ENCODE measurements at regions not wholly inside any gene's neighbourhood (a gene's known extent, or its start where the extent isn't known, plus 50 kb on each side); places are given as distances from the start of the nearest gene placed in this dataset.

DNA sequence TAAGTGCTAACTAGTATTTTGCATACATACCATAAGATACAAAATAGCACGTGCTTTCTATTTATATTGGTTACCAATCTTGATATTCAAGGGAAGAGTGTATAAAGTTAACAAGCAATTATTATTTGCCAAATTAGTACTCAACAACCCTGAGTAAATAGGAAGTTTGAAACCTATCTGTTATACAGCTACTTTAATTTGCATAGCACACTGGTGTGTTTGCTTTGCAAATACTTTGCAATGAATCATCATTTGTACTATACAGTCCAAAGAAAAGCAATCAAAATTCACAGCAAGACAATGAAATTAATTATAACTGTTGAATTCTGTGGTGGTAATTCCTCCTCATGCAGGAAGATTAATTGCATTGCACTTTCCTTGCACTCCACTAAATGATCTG is 469.1 kb downstream of the PRKD1 start:
- in situ Hi-C loops (cut with HindIII; ENCODE audit: low pct_ligation_motif_present, low sequenced_read_pairs), result no loop called here
- TF ChIP-seq, protein P1, sequence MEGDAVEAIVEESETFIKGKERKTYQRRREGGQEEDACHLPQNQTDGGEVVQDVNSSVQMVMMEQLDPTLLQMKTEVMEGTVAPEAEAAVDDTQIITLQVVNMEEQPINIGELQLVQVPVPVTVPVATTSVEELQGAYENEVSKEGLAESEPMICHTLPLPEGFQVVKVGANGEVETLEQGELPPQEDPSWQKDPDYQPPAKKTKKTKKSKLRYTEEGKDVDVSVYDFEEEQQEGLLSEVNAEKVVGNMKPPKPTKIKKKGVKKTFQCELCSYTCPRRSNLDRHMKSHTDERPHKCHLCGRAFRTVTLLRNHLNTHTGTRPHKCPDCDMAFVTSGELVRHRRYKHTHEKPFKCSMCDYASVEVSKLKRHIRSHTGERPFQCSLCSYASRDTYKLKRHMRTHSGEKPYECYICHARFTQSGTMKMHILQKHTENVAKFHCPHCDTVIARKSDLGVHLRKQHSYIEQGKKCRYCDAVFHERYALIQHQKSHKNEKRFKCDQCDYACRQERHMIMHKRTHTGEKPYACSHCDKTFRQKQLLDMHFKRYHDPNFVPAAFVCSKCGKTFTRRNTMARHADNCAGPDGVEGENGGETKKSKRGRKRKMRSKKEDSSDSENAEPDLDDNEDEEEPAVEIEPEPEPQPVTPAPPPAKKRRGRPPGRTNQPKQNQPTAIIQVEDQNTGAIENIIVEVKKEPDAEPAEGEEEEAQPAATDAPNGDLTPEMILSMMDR (IDR thresholded peaks at IDR 0.05; ENCODE audit: low read depth, low read length, missing control alignments), result no peak
- no peak for DNase-seq
- H3K4me3 ChIP-seq (ENCODE audit: low read depth, low read length), result no peak overlapping the region
- no peaks in the 10 kb centered on the region for H3K36me3 ChIP-seq (replicated peaks)
- H3K27me3 ChIP-seq (replicated peaks), result no peaks in the 10 kb centered on the region
- no peak overlapping the region for H3K27ac ChIP-seq

DNA sequence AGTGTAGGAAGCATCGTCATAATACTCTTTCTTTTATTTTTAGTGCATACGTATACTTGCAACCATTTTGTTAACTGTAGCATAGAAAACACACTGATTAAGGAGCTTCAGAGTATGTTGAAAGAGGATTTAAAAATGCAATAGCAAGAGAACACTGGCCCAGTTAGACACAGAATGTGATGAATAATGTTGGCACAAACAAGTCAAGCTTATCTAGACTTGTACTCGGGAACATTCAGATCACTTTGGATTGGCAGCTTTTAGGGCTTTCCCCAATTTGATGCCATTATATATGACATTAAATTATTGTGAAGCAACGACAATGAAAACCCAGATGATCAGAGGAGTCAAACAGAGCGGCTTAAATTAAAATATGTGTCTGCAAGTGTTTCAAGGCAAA is 468.1 kb downstream of the PRKD1 start:
- in situ Hi-C loops (cut with HindIII; ENCODE audit: low pct_ligation_motif_present, low sequenced_read_pairs), result no loop called here
- TF ChIP-seq, protein P1 (IDR thresholded peaks at IDR 0.05; ENCODE audit: low read depth, low read length, missing control alignments), result no peak
- H3K27me3 ChIP-seq (replicated peaks), result no peaks in the 10 kb centered on the region
- no peak overlapping the region for H3K27ac ChIP-seq
- H3K36me3 ChIP-seq (replicated peaks), result no peaks in the 10 kb centered on the region
- H3K4me3 ChIP-seq (ENCODE audit: low read depth, low read length), result no peak overlapping the region
- DNase-seq, result no peak

DNA sequence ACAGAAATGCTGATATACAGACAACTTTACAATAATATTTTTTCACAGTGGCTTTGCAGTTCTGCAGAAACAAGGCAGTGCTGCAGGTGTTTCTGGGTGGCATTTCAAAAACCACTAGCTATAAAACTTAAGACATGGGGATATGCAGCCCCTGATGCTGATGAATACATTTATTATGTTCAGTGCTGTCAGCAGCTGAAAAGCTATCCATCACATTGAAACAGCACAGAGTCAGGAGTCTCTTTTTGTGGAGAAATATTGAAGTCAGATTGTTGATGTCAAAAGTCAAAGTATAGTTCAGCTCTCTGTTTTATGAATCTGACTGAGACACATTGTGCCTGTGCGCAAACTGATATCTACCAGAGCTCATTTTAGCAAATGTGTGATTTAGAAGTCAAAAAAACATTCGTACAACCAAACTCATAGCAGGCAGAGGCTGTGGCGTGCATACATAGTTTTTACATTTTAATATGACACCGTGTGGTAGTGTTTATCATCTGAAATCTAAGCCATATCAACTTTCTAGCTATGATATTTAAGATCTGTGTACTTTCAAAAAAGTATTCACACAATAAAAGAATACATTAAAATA is 467.6 kb downstream of the PRKD1 start:
- in situ Hi-C loops (cut with HindIII; ENCODE audit: low pct_ligation_motif_present, low sequenced_read_pairs), result no loop called here
- Histone ChIP-seq H3K36me3 (replicated peaks) (no peaks in the 10 kb centered on the region), H3K27me3 (replicated peaks) (no peaks in the 10 kb centered on the region), H3K4me3 (ENCODE audit: low read depth, low read length) (no peak overlapping the region), H3K27ac (no peak overlapping the region)
- TF ChIP-seq, protein P1 (IDR thresholded peaks at IDR 0.05; ENCODE audit: low read depth, low read length, missing control alignments), result no peak
- no peak for DNase-seq

DNA sequence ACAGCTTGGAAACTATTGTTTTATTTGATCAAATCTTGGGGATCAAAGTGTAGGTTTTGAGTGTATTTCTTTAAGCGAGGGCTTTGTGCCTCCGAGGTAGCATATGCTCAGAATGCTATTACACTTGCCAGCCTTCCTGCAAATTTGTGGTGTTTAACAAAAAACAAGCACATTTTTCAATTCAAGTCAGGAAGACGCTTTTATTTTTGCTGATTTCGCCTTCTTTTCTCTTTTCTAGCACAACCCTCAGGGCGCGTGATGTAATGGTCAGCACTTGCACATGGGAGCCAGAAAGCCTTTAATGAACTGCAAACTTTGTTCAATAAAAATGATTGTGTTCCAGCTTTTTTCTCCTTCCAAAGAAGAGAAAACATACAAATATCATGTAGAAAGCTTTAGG is 466.5 kb downstream of the PRKD1 start:
- H3K27ac ChIP-seq, result no peak overlapping the region
- no peak for DNase-seq
- H3K4me3 ChIP-seq (ENCODE audit: low read depth, low read length), result no peak overlapping the region
- in situ Hi-C loops (cut with HindIII; ENCODE audit: low pct_ligation_motif_present, low sequenced_read_pairs), result no loop called here
- TF ChIP-seq, protein P1 (IDR thresholded peaks at IDR 0.05; ENCODE audit: low read depth, low read length, missing control alignments), result no peak
- no peaks in the 10 kb centered on the region for H3K27me3 ChIP-seq (replicated peaks)
- no peaks in the 10 kb centered on the region for H3K36me3 ChIP-seq (replicated peaks)

DNA sequence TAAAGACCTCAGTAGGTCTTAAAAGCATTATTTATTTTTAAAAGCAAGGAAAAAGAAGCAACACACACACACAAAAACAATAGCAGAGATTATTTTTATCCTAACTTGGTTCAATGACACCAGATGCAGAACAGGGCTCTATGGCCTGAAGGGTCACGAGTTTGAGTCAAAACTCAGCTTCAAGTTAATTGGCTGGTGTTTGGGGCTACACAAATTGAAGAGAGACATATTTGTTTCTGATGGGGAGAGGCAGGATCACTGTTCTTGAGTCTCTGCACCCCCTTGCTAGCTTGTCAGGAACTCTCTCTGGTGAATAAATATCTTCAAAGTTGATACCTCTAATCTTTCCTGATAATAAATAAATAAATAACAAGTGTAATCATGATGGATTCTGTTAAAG is 466.1 kb downstream of the PRKD1 start:
- Histone ChIP-seq H3K27ac (no peak overlapping the region), H3K27me3 (replicated peaks) (no peaks in the 10 kb centered on the region), H3K4me3 (ENCODE audit: low read depth, low read length) (no peak overlapping the region), H3K36me3 (replicated peaks) (no peaks in the 10 kb centered on the region)
- TF ChIP-seq, protein P1 (IDR thresholded peaks at IDR 0.05; ENCODE audit: low read depth, low read length, missing control alignments), result no peak
- DNase-seq, result no peak
- in situ Hi-C loops (cut with HindIII; ENCODE audit: low pct_ligation_motif_present, low sequenced_read_pairs), result no loop called here

DNA sequence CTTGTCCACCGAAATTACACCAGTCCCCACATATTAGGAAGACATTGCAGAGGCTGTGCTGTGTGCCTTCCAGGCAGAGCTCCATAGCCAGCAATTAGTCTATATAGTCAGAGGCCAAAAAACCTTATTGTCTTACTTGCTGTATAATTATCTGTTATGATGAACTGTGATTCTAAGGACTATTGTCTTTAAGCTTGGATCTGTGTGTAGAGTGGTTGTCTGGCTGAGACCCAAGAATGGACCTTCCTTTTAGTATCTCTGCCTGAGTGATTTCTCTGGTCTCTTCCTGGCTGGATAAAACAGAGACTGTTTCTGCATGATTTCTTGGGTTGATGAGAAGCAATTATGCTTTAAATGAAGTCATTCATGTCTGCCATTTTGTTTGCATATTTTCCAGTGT is 465.3 kb downstream of the PRKD1 start:
- in situ Hi-C loops (cut with HindIII; ENCODE audit: low pct_ligation_motif_present, low sequenced_read_pairs), result no loop called here
- H3K27me3 ChIP-seq (replicated peaks), result no peaks in the 10 kb centered on the region
- DNase-seq, result no peak
- no peak overlapping the region for H3K4me3 ChIP-seq (ENCODE audit: low read depth, low read length)
- H3K27ac ChIP-seq, result no peak overlapping the region
- H3K36me3 ChIP-seq (replicated peaks), result no peaks in the 10 kb centered on the region
- TF ChIP-seq, protein P1 (IDR thresholded peaks at IDR 0.05; ENCODE audit: low read depth, low read length, missing control alignments), result no peak

Data from brain microvascular endothelial cell (primary cell).